ENCODE measurements at regions not wholly inside any gene's neighbourhood (a gene's known extent, or its start where the extent isn't known, plus 50 kb on each side); places are given as distances from the start of the nearest gene placed in this dataset.

GRCh38 chr16:85451641-85452363 is 161.3 kb upstream of the GSE1 start:
- TF ChIP-seq, protein P1, sequence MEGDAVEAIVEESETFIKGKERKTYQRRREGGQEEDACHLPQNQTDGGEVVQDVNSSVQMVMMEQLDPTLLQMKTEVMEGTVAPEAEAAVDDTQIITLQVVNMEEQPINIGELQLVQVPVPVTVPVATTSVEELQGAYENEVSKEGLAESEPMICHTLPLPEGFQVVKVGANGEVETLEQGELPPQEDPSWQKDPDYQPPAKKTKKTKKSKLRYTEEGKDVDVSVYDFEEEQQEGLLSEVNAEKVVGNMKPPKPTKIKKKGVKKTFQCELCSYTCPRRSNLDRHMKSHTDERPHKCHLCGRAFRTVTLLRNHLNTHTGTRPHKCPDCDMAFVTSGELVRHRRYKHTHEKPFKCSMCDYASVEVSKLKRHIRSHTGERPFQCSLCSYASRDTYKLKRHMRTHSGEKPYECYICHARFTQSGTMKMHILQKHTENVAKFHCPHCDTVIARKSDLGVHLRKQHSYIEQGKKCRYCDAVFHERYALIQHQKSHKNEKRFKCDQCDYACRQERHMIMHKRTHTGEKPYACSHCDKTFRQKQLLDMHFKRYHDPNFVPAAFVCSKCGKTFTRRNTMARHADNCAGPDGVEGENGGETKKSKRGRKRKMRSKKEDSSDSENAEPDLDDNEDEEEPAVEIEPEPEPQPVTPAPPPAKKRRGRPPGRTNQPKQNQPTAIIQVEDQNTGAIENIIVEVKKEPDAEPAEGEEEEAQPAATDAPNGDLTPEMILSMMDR (IDR thresholded peaks at IDR 0.05) = no peak
- TF ChIP-seq POLR2A (IDR thresholded peaks at IDR 0.05) = no peak

All from heart left ventricle (tissue), 13 donors.